Ovary (tissue), 7 donors: ENCODE measurements at regions not wholly inside any gene's neighbourhood (a gene's known extent, or its start where the extent isn't known, plus 50 kb on each side); places are given as distances from the start of the nearest gene placed in this dataset.

ENCODE experiments used
- DNase-seq, 5 donors: peaks; one replicate each; pipeline ENCODE4 v3.0.0-alpha.2; 2019 to 2020
- H3K27ac ChIP-seq, 2 donors: fragments of 200-600 bp; one replicate each; pipeline versions ENCODE4 v1.5.1 to v1.8.0; 2019 to 2022
- H3K27me3 ChIP-seq: fragments of 200-600 bp; one replicate; pipeline ENCODE4 v1.8.0; 2022
- H3K36me3 ChIP-seq: fragments of 200-600 bp; sonication (generic); one replicate; pipeline ENCODE4 v1.5.1; 2019
- H3K4me1 ChIP-seq: one replicate; pipeline ENCODE4 v1.8.1; 2013; ENCODE audit warnings: mild to moderate bottlenecking, moderate library complexity; ENCODE audit not compliant: insufficient read depth
- H3K4me3 ChIP-seq: fragments of 200-600 bp; sonication (generic); one replicate; pipeline ENCODE4 v1.5.1; 2017
- H3K9me3 ChIP-seq, 2 donors: fragments of 200-600 bp in 1 of 2; sonication (generic) in 1 of 2; one replicate each; pipeline versions ENCODE4 v1.5.1 to v1.8.1; 2013 to 2019; ENCODE audit warnings: mild to moderate bottlenecking in 1 of 2, moderate library complexity in 1 of 2
- EP300 ChIP-seq: sonication (generic); formaldehyde crosslinking; IDR thresholded peaks from one replicate; pipeline ENCODE4 v1.6.1; 2017; ENCODE audit warnings: antibody characterized with exemption
- POLR2A ChIP-seq: fragments of 450-650 bp; IDR thresholded peaks from one replicate; pipeline ENCODE4 v1.6.1; 2017; ENCODE audit warnings: antibody characterized with exemption, mild to moderate bottlenecking, moderate library complexity
- WGBS, 3 donors: extraction: QIAGEN DNeasy Blood & Tissue Kit in 1 of 3; methylation state at CpG; one replicate each; pipeline versions ENCODE4 v1.1.5 to v1.1.7; 2013 to 2017; 5-methylcytosine and 5-hydroxymethylcytosine counted together
- intact Hi-C, 4 donors: fragments of 100-400 bp; cut with DNase I; formaldehyde crosslinking; loops; one replicate each; pipeline versions ENCODE4 v1.11.0 to v1.15.1; 2022 to 2023
- TF ChIP-seq, protein P1 (sequence below), 3 donors: fragments of 450-650 bp in 2 of 3; fragments of 200-600 bp in 1 of 3; IDR thresholded peaks; one replicate each; pipeline versions ENCODE4 v1.5.1 to v1.8.0; 2016 to 2022; ENCODE audit warnings: antibody characterized with exemption in 3 of 3, mild to moderate bottlenecking in 1 of 3
- donor health status: DM: no; HTN: no; CAD: no; lungs with moderate emphysema.
- donor health status: DM: no; HTN: no; CAD: no.
- donor health status: Bipolar disorder and iron deficiency.
- donor health status: DM: no; HTN: no; CAD: no.
- donor health status: DM: yes; HTN: yes; CAD: no.

DNA sequence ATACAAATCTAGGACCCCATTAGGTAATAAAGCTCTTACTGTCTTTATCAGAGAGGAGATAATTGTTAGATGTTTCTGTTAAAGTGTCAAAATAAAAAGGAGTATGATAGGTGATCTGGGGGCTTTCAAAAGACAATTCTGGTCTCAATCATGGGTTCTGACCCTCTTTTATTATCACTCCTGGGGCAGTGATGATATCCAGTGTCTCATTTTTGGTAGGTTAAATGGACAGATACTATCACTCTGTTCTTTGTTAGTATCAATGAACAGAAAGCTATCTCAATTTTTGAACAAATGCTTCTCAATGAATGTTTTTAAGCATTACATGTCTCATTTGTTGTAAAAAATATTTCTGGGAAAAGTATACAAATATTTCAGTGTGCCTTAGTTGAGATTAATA is 405.9 kb downstream of the MLLT3 start:
- H3K4me3 ChIP-seq, result no peak overlapping the region
- no peaks in the 10 kb centered on the region for H3K27me3 ChIP-seq
- intact Hi-C loops, result no loop called here
- H3K9me3 ChIP-seq, result no peaks in the 10 kb centered on the region
- no peaks in the 10 kb centered on the region for H3K4me1 ChIP-seq
- TF ChIP-seq, protein P1, sequence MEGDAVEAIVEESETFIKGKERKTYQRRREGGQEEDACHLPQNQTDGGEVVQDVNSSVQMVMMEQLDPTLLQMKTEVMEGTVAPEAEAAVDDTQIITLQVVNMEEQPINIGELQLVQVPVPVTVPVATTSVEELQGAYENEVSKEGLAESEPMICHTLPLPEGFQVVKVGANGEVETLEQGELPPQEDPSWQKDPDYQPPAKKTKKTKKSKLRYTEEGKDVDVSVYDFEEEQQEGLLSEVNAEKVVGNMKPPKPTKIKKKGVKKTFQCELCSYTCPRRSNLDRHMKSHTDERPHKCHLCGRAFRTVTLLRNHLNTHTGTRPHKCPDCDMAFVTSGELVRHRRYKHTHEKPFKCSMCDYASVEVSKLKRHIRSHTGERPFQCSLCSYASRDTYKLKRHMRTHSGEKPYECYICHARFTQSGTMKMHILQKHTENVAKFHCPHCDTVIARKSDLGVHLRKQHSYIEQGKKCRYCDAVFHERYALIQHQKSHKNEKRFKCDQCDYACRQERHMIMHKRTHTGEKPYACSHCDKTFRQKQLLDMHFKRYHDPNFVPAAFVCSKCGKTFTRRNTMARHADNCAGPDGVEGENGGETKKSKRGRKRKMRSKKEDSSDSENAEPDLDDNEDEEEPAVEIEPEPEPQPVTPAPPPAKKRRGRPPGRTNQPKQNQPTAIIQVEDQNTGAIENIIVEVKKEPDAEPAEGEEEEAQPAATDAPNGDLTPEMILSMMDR (IDR thresholded peaks at IDR 0.05), result no peak
- no peak for TF ChIP-seq POLR2A
- H3K27ac ChIP-seq, result no peak overlapping the region
- no peaks in the 10 kb centered on the region for H3K36me3 ChIP-seq
- DNase-seq, result no peak

DNA sequence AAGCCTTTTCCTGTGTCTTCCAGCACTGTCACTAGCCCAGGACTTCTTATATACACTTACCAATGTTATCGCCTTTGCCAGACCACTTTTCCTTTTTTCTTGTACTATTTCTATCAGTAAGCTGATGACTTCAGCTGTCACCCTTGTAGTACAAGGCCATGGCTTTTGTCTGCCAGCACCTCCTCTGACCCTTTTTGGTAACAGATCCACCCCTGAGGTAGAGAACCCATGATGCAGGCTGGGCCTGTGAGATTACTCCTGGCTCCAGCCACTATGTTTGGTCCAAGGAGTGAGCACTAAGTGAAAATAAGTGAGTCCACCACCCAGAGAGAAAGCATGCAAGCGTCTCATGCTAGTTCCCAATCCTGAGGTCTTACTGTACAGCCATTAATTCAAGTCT is 406.7 kb downstream of the MLLT3 start:
- TF ChIP-seq EP300, result no peak
- TF ChIP-seq POLR2A, result no peak
- TF ChIP-seq, protein P1 (IDR thresholded peaks at IDR 0.05), result no peak
- Histone ChIP-seq H3K27me3 (no peaks in the 10 kb centered on the region), H3K4me3 (no peak overlapping the region), H3K27ac (no peak overlapping the region), H3K36me3 (no peaks in the 10 kb centered on the region), H3K9me3 (no peaks in the 10 kb centered on the region), H3K4me1 (no peaks in the 10 kb centered on the region)
- 94 to 99% (median 95%) methylated on average over 2 of the region's 2 CpGs for WGBS, 3 donors
- intact Hi-C loops, result no loop called here
- DNase-seq, result no peak

DNA sequence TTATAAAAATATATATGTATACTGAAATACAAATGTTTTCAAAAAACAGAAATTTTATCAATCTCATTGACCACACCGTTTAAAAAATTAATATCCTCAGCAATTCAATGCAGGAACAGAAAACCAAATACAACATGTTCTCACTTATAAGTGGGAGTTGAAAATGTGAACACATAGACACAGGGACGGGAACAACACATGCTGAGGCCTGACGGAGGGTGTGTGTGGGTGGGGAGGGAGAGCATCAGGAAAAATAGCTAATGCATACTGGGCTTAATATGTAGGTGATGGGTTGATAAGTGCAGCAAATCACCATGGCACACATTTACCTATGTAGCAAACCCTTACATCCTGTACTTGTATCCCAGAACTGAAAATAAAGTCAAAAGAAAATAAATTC is 409.5 kb downstream of the MLLT3 start:
- 63 to 71% (median 66%) methylated on average over 3 of the region's 3 CpGs for WGBS, 3 donors
- H3K9me3 ChIP-seq, result no peaks in the 10 kb centered on the region

DNA sequence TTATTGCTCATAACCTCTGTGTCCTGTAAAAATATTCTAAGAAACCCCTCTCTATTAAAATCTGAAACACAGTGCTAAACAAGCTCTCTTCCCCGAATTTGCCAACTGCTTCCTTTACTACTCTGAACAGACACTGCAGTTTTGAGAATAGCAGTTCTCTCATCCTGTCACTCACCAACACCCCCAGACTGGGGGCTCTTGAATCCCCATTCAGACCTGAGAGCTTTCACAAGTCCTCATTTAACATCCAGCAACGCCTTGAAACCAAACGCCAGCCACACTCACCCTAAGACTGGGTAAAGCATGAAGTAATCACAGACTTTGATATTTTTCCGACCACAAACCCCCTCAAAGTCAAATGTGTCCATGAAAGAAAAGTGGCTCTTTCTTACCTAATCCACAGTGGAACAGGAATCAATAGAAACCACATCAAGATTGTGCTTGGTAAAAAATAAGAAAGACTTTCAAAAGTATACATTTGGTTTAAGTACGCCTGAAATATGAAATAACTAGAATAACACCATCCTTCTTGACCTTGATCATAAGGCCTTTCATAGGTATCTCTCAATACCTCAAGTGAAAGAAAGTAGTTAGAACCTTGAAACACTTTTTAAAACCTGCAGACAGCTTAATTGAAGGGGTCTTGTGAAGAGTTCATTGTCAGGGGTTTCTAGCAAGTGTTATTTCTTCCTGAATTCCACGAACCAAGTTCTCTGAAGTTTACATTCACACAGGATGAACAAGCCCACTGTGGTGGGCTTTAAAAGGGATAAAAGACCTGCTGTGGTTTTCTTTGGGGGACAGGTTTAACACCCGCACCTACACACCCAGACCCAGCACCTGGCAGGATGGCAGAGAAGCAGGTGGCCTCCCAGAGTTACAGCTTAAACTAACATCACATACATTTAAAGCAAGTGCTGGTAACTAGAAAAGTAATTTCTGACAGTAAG is 412.6 kb downstream of the MLLT3 start:
- Histone ChIP-seq H3K27ac (no peak overlapping the region), H3K9me3 (no peaks in the 10 kb centered on the region), H3K4me1 (no peaks in the 10 kb centered on the region), H3K36me3 (no peaks in the 10 kb centered on the region), H3K27me3 (no peaks in the 10 kb centered on the region), H3K4me3 (no peak overlapping the region)
- 47 to 65% (median 50%) methylated on average over 7 of the region's 7 CpGs for WGBS, 3 donors
- DNase-seq, result no peak
- intact Hi-C loops, result no loop called here
- no peak for TF ChIP-seq POLR2A
- TF ChIP-seq EP300, result no peak
- TF ChIP-seq, protein P1 (IDR thresholded peaks at IDR 0.05), result no peak

More for the DNA sequence above, 409.5 kb downstream of the MLLT3 start:
- intact Hi-C loops, result no loop called here
- H3K36me3 ChIP-seq, result no peaks in the 10 kb centered on the region
- H3K27me3 ChIP-seq, result no peaks in the 10 kb centered on the region
- H3K4me1 ChIP-seq, result no peaks in the 10 kb centered on the region
- no peak for DNase-seq
- H3K4me3 ChIP-seq, result no peak overlapping the region
- TF ChIP-seq EP300, result no peak
- TF ChIP-seq, protein P1 (IDR thresholded peaks at IDR 0.05), result no peak
- TF ChIP-seq POLR2A, result no peak
- H3K27ac ChIP-seq, result no peak overlapping the region
